Gastrocnemius medialis (tissue), 4 donors: ENCODE measurements at regions not wholly inside any gene's neighbourhood (a gene's known extent, or its start where the extent isn't known, plus 50 kb on each side); places are given as distances from the start of the nearest gene placed in this dataset.

Experiments used
- ATAC-seq, 2 donors: fragments of 150-250 bp; one replicate each; pipeline ENCODE4 v1.9.1; 2016
- DNase-seq, 2 donors: peaks; one replicate each; pipeline ENCODE4 v3.0.0-alpha.2; 2019
- H3K27ac ChIP-seq, 4 donors: fragments of 200-600 bp; sonication (generic); 1 replicate in 1 of 4; 2 replicates in 3 of 4; pipeline ENCODE4 v1.5.1; 2016 to 2018; ENCODE audit warnings: mild to moderate bottlenecking in 2 of 4, moderate library complexity in 1 of 4
- H3K27me3 ChIP-seq, 3 donors: fragments of 200-600 bp; sonication (generic) in 2 of 3; 1 replicate in 1 of 3; 2 replicates in 2 of 3; pipeline versions ENCODE4 v1.5.1 to v1.6.0; 2016 to 2019; ENCODE audit warnings: mild to moderate bottlenecking in 1 of 3, moderate library complexity in 1 of 3
- H3K36me3 ChIP-seq, 2 donors: fragments of 200-600 bp; sonication (generic) in 1 of 2; one replicate each; pipeline ENCODE4 v1.5.1; 2017 to 2018
- H3K4me1 ChIP-seq, 2 donors: fragments of 200-600 bp; sonication (generic) in 1 of 2; one replicate each; pipeline ENCODE4 v1.5.1; 2016 to 2017; ENCODE audit warnings: mild to moderate bottlenecking in 2 of 2
- H3K4me3 ChIP-seq, 4 donors: fragments of 200-600 bp; sonication (generic) in 3 of 4; 1 replicate in 1 of 4; 2 replicates in 3 of 4; pipeline ENCODE4 v1.5.1; 2016 to 2019; ENCODE audit warnings: mild to moderate bottlenecking in 2 of 4
- H3K9me3 ChIP-seq, 3 donors: fragments of 200-600 bp; sonication (generic) in 2 of 3; 1 replicate in 1 of 3; 2 replicates in 2 of 3; pipeline ENCODE4 v1.5.1; 2016 to 2019
- POLR2A ChIP-seq, 2 donors: fragments of 450-650 bp; IDR thresholded peaks; one replicate each; pipeline ENCODE4 v1.6.1; 2017; ENCODE audit warnings: antibody characterized with exemption in 2 of 2, mild to moderate bottlenecking in 2 of 2, moderate library complexity in 2 of 2
- in situ Hi-C, 4 donors: fragments of 200-750 bp; cut with MboI; loops; one replicate each; pipeline versions ENCODE4 v1.15.0 to v1.8.0; 2017; ENCODE audit warnings: low sequenced_read_pairs in 4 of 4
- intact Hi-C: fragments of 100-400 bp; cut with DNase I; formaldehyde crosslinking; loops from one replicate; pipeline ENCODE4 v1.15.1; 2023; ENCODE audit warnings: low total_unique reads
- TF ChIP-seq, protein P1 (sequence below), 5 experiments: fragments of 450-650 bp in 3 of 5; fragments of 200-600 bp in 2 of 5; sonication (generic) in 2 of 5; IDR thresholded peaks in 4 of 5; conservative IDR thresholded peaks in 1 of 5; 1 replicate in 4 of 5; 2 replicates in 1 of 5; pipeline ENCODE4 v1.5.1; 2016 to 2019; ENCODE audit warnings: antibody characterized with exemption in 5 of 5, mild to moderate bottlenecking in 3 of 5, moderate library complexity in 3 of 5

DNA sequence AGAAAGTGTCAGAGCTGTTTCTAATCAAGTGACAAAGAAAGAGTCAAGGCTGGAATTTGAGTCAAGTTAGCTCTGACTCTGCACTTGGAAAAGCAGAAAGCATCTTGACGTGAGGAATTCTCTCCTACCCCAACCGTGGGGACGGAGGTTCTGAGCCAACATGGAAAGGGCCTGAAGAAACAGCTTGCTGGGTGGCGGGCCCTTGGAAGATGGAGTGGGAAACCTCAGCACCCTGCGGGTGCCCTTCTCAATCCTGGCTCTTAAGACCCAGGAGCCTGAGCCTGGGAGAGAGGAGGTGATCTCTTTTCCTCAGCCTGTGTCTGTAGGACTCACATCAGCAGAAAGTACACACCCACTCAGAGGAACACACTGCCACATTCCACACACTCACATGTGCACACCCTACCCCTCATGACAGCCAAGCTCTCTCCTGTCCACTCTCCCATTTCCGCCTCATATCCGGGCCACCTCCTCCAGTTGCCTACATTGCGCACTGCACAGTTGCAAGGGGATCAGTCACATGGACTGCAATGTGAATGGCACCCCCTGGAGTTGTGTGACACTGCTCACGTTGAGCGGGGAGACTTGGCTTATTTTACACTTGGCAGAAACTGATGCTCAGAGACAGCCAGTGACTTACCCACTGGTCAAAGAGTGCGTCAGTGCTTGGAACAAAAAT is 101.5 kb upstream of the SLC6A6 start:
- H3K36me3 ChIP-seq: no peaks in the 10 kb centered on the region
- intact Hi-C loops: loop anchor here (1.0 to 5.0 kb wide), 4 partner anchors 12 to 91 kb away; no protein-coding TSS in a partner anchor
- no peak overlapping the region for H3K4me3 ChIP-seq
- DNase-seq (peak; percentile 56 to 93), ATAC-seq (peak; percentile 53 to 68)
- peak in 1 of 2 donors; percentile 39 for TF ChIP-seq POLR2A (IDR thresholded peaks at IDR 0.05)
- TF ChIP-seq, protein P1, sequence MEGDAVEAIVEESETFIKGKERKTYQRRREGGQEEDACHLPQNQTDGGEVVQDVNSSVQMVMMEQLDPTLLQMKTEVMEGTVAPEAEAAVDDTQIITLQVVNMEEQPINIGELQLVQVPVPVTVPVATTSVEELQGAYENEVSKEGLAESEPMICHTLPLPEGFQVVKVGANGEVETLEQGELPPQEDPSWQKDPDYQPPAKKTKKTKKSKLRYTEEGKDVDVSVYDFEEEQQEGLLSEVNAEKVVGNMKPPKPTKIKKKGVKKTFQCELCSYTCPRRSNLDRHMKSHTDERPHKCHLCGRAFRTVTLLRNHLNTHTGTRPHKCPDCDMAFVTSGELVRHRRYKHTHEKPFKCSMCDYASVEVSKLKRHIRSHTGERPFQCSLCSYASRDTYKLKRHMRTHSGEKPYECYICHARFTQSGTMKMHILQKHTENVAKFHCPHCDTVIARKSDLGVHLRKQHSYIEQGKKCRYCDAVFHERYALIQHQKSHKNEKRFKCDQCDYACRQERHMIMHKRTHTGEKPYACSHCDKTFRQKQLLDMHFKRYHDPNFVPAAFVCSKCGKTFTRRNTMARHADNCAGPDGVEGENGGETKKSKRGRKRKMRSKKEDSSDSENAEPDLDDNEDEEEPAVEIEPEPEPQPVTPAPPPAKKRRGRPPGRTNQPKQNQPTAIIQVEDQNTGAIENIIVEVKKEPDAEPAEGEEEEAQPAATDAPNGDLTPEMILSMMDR (IDR thresholded peaks at IDR 0.05 in 4 of 5, conservative IDR thresholded peaks at IDR 0.05 in 1 of 5): no peak
- H3K4me1 ChIP-seq: peaks cover 41 to 50% of the 10 kb centered on the region in 2 donors
- peak overlapping the region; percentile 80 to 87 (median 83) for H3K27ac ChIP-seq
- no peaks in the 10 kb centered on the region for H3K27me3 ChIP-seq
- H3K9me3 ChIP-seq: no peaks in the 10 kb centered on the region
- in situ Hi-C loops: no loop called here

DNA sequence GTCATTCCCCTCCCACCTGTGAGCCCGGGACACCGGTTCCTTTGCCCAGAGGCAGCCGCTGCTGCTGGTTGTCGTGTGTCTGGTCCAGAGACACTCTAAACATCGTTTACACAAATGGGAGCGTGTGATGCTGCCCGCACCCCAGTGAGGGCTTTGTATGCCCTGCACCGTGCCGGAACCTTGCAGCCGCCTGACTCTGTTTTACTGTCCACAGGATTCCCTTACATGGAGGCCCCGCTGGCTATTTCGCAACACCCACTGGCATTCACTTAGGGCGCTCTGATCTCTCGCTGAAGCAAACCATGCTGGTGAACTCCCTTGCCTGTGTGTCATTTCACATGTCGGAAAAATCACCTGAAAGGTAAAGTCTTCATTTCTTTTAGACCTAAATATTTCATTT is 100.8 kb upstream of the SLC6A6 start:
- Histone ChIP-seq H3K4me3 (no peak overlapping the region), H3K27me3 (no peaks in the 10 kb centered on the region), H3K9me3 (no peaks in the 10 kb centered on the region), H3K36me3 (no peaks in the 10 kb centered on the region), H3K27ac (peak overlapping the region; percentile 80 to 87 (median 83)), H3K4me1 (peaks cover 41 to 50% of the 10 kb centered on the region in 2 donors)
- DNase-seq: peak; percentile 91 to 98
- intact Hi-C loops: loop anchor here (1.0 to 5.0 kb wide), 4 partner anchors 12 to 91 kb away; no protein-coding TSS in a partner anchor
- in situ Hi-C loops: no loop called here
- peak; percentile 73 to 80 for ATAC-seq
- TF ChIP-seq, protein P1 (IDR thresholded peaks at IDR 0.05 in 4 of 5, conservative IDR thresholded peaks at IDR 0.05 in 1 of 5): no peak
- peak; percentile 62 to 66 for TF ChIP-seq POLR2A (IDR thresholded peaks at IDR 0.05)

DNA sequence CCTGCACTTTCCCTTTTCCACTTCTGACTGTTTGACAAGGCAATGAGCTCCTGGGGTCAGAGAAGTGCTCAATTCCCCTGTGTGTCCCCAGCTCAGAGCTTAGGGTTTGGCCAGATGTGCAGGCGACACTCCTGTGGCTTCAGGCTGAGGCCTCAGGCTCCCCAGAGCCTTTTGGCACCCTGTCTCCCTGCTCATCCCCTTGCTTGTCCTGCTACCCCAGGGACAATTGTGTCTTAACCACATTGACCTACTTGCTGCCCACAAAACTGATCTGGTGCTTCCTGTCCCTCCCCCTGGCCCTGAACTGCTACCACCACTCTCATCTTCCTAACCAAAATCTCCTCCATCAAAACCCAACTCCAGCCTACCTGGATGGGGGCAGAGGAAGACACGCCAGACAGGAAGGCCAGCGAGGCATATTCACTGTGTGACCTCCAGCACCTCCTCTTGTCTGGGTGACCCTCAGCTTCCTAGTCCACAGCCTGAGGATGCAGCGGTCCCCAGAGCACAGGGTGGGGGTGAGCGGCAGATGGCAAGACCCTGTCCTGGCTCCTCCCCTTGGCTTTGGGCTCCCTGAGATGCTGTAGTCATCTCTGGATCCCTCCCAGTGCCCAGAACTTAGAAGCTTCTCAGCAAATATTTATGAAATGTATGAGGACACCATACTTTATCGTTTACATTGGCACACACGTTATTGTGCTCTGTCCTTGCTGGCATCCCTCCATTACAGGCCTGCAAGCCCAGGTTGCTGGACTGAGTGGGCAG is 98.9 kb upstream of the SLC6A6 start:
- Histone ChIP-seq H3K27ac (peak overlapping the region; percentile 78 to 87 (median 84)), H3K36me3 (no peaks in the 10 kb centered on the region), H3K4me1 (peaks cover 41 to 58% of the 10 kb centered on the region in 2 donors), H3K9me3 (no peaks in the 10 kb centered on the region), H3K27me3 (no peaks in the 10 kb centered on the region), H3K4me3 (no peak overlapping the region)
- intact Hi-C loops (loop anchor here (1.0 to 5.0 kb wide), 2 partner anchors 89 to 103 kb away; no protein-coding TSS in a partner anchor), in situ Hi-C loops (no loop called here)
- ATAC-seq: no peak
- TF ChIP-seq POLR2A (IDR thresholded peaks at IDR 0.05): no peak
- TF ChIP-seq, protein P1 (IDR thresholded peaks at IDR 0.05 in 4 of 5, conservative IDR thresholded peaks at IDR 0.05 in 1 of 5): no peak
- no peak for DNase-seq

DNA sequence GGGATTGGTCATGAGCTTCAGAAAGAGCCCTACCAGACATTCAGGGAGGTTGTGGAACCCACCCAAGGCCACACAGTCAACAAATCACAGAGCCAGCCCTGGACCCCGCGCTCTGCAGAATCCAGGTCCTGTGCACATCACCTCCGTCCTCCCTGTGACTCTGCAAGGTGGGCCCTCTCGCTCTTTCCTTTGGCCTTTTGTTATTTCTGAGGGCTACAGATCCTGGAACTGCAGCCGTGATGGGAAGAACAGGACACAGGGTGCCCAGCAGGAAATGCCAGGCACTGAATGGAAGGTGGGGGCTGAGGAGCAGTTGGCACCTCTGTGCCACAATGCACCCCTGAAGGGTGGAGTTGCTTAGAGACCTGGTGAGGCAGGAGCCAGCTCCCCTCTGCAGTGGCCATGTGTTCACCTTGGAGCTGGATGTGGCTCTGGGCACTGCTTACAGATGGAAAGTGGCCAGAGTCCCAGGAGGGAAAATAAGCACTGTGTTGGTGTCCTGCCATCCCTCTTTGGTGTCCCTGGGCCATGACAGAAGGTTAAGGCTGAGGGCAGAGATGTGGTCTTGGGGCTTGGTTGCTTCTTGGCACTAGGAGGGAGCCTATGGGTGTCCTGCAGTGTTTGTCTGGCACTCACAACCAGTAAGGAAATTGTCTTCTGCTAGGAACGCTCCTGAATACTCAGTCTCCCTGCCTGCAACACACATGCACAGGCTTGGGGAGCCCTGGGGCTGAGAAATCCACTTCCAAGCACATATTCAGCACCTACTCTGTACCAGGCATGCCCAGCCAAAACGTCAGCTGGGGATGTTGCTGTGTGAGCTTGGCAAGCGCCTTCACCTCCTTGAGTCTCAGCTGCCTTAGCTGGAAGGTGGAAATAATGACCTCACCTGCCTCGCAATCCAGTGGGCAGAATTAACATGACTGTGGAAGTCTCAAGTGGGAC is 98.0 kb upstream of the SLC6A6 start:
- intact Hi-C loops (loop anchor here (1.0 to 5.0 kb wide), 2 partner anchors 88 to 102 kb away; no protein-coding TSS in a partner anchor), in situ Hi-C loops (no loop called here)
- DNase-seq (peak; percentile 72 to 87), ATAC-seq (peak; percentile 53 to 54)
- no peaks in the 10 kb centered on the region for H3K27me3 ChIP-seq
- H3K4me1 ChIP-seq: peaks cover 41 to 58% of the 10 kb centered on the region in 2 donors
- H3K4me3 ChIP-seq: no peak overlapping the region
- H3K27ac ChIP-seq: peak overlapping the region; percentile 78 to 87 (median 84)
- no peaks in the 10 kb centered on the region for H3K9me3 ChIP-seq
- no peaks in the 10 kb centered on the region for H3K36me3 ChIP-seq
- TF ChIP-seq, protein P1 (IDR thresholded peaks at IDR 0.05 in 4 of 5, conservative IDR thresholded peaks at IDR 0.05 in 1 of 5): no peak
